ENCODE measurements at regions not wholly inside any gene's neighbourhood (a gene's known extent, or its start where the extent isn't known, plus 50 kb on each side); places are given as distances from the start of the nearest gene placed in this dataset.

DNA sequence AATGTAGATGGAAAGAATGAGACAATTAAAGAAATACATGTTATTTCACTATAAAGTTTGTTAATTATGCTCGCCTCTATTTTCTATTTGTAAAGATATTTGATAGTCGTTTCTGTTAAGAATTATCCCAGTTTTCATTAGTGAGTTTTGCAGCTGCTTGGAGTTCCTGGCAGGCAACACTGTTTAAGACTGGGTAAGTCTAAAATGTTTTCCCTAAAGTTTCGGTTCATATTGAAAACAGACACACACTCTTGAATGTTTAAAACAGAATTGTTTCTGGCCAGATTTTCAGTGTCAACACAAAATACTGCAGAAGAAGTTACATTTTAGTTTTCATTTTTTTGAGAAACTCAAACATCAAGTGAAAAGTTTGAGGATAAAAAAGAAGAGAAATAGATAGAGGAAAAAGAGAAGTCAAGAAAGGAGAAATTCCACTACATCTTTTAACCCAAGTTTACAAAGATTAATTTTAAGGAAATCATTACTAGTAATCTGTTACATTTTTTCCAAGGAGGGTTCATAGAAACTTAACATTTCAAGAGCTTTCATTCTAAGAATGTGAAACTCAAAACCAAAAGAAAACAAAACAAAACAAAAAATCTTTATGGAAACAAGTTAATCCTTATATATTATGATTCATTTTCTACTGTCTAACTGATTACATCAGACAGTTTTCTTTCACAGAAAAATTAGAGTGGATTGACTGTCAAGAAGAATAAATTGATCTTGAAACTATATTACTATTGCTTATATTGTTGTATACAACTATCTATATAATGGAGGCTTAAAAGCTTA is 305.5 kb downstream of the FAT4 start:
- H3K4me1 ChIP-seq: no peaks in the 10 kb centered on the region
- DNase-seq (ENCODE audit: low spot score in 2 of 2): no peak
- peak overlapping the region; percentile 2 for H3K4me3 ChIP-seq
- TF ChIP-seq POLR2AphosphoS5 (IDR thresholded peaks at IDR 0.05) (no peak), CTCF (IDR thresholded peaks at IDR 0.05) (no peak), EP300 (IDR thresholded peaks at IDR 0.05) (no peak), POLR2A (IDR thresholded peaks at IDR 0.05) (no peak)
- no peaks in the 10 kb centered on the region for H3K27me3 ChIP-seq
- no peak overlapping the region for H3K27ac ChIP-seq
- H3K9me3 ChIP-seq: no peaks in the 10 kb centered on the region
- WGBS: 42% methylated on average over 3 of the region's 3 CpGs
- H3K36me3 ChIP-seq: no peaks in the 10 kb centered on the region

- WGBS: 73% methylated on average over 1 of the region's 1 CpG
- no peaks in the 10 kb centered on the region for H3K4me1 ChIP-seq
- TF ChIP-seq CTCF (IDR thresholded peaks at IDR 0.05): no peak
- TF ChIP-seq POLR2A (IDR thresholded peaks at IDR 0.05): no peak
- TF ChIP-seq EP300 (IDR thresholded peaks at IDR 0.05): no peak
- TF ChIP-seq POLR2AphosphoS5 (IDR thresholded peaks at IDR 0.05): no peak
Measured at GRCh38 chr4:125624951-125625350, 310.2 kb downstream of the FAT4 start.

GRCh38 chr4:125626946-125627345 is 312.2 kb downstream of the FAT4 start:
- 42% methylated on average over 1 of the region's 1 CpG for WGBS
- no peak for DNase-seq (ENCODE audit: low spot score in 2 of 2)
- H3K36me3 ChIP-seq: no peaks in the 10 kb centered on the region
- no peak overlapping the region for H3K4me3 ChIP-seq
- TF ChIP-seq EP300 (IDR thresholded peaks at IDR 0.05) (no peak), CTCF (IDR thresholded peaks at IDR 0.05) (no peak), POLR2A (IDR thresholded peaks at IDR 0.05) (no peak), POLR2AphosphoS5 (IDR thresholded peaks at IDR 0.05) (no peak)
- H3K4me1 ChIP-seq: no peaks in the 10 kb centered on the region
- no peaks in the 10 kb centered on the region for H3K9me3 ChIP-seq
- no peaks in the 10 kb centered on the region for H3K27me3 ChIP-seq
- no peak overlapping the region for H3K27ac ChIP-seq

More at GRCh38 chr4:125624951-125625350, 310.2 kb downstream of the FAT4 start:
- no peak overlapping the region for H3K4me3 ChIP-seq
- no peaks in the 10 kb centered on the region for H3K36me3 ChIP-seq
- no peaks in the 10 kb centered on the region for H3K27me3 ChIP-seq
- H3K27ac ChIP-seq: no peak overlapping the region
- no peaks in the 10 kb centered on the region for H3K9me3 ChIP-seq
- no peak for DNase-seq (ENCODE audit: low spot score in 2 of 2)

GRCh38 chr4:125639182-125639621 is 324.4 kb downstream of the FAT4 start:
- Histone ChIP-seq H3K9me3 (no peaks in the 10 kb centered on the region), H3K36me3 (no peaks in the 10 kb centered on the region), H3K27me3 (no peaks in the 10 kb centered on the region), H3K4me1 (peaks cover 8% of the 10 kb centered on the region), H3K27ac (no peak overlapping the region), H3K4me3 (no peak overlapping the region)
- no peak for TF ChIP-seq CTCF (IDR thresholded peaks at IDR 0.05)
- TF ChIP-seq EP300 (IDR thresholded peaks at IDR 0.05): no peak
- TF ChIP-seq POLR2A (IDR thresholded peaks at IDR 0.05): no peak
- DNase-seq (ENCODE audit: low spot score in 2 of 2): no peak
- 29% methylated on average over 6 of the region's 6 CpGs for WGBS

DNA sequence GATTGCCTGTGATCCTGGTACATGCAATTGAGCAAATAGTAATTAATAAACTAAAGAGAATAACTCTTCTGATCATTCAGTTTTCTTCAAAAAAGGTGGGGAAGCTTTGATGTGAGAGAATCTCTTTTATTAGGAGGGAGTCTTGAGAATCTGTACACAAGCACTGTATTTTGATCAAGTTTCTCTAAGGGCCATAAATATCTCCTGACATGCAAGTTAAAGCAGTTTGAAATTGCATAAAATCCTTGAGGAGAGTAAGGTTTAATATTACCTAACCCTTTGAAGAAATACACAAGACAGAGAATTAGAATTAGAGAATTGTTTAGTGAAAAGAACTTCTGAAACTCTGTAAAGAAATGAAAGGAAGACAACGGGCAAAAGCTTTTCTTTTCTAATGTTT is 326.9 kb downstream of the FAT4 start:
- no peaks in the 10 kb centered on the region for H3K36me3 ChIP-seq
- H3K27ac ChIP-seq: no peak overlapping the region
- H3K27me3 ChIP-seq: no peaks in the 10 kb centered on the region
- no peak overlapping the region for H3K4me3 ChIP-seq
- TF ChIP-seq EP300 (IDR thresholded peaks at IDR 0.05): no peak
- no peak for TF ChIP-seq POLR2A (IDR thresholded peaks at IDR 0.05)
- TF ChIP-seq CTCF (IDR thresholded peaks at IDR 0.05): no peak
- no peak for TF ChIP-seq POLR2AphosphoS5 (IDR thresholded peaks at IDR 0.05)
- H3K9me3 ChIP-seq: no peaks in the 10 kb centered on the region
- DNase-seq (ENCODE audit: low spot score in 2 of 2): no peak
- 36% methylated on average over 1 of the region's 1 CpG for WGBS
- peaks cover 8% of the 10 kb centered on the region for H3K4me1 ChIP-seq

Measured in suprapubic skin (tissue), 4 donors.